CD4-positive, CD25-positive, alpha-beta regulatory T cell (primary cell): ENCODE measurements at regions not wholly inside any gene's neighbourhood (a gene's known extent, or its start where the extent isn't known, plus 50 kb on each side); places are given as distances from the start of the nearest gene placed in this dataset.

Experiments
- ATAC-seq, 2 donors: fragments of 150-1000 bp; cut with Tn5 transposase; one replicate each; pipeline ENCODE4 v1.10.0; 2021; ENCODE audit warnings: low read depth in 2 of 2, moderate number of reproducible peaks in 2 of 2, moderate library complexity in 1 of 2
- DNase-seq, 3 donors: peaks; one replicate each; pipeline versions ENCODE4 v3.0.0 to v3.0.0-alpha.2; 2012 to 2022; ENCODE audit warnings: mixed read lengths in 1 of 3
- H3K27ac ChIP-seq: one replicate; pipeline ENCODE4 v1.7.0; 2013; ENCODE audit warnings: mild to moderate bottlenecking, low read length; ENCODE audit not compliant: insufficient read depth, poor library complexity, severe bottlenecking
- H3K27me3 ChIP-seq: one replicate; pipeline ENCODE4 v1.7.0; 2013; ENCODE audit warnings: low read length; ENCODE audit not compliant: control insufficient read depth, insufficient read depth
- H3K36me3 ChIP-seq: one replicate; pipeline ENCODE4 v1.7.0; 2013; ENCODE audit warnings: mild to moderate bottlenecking, low read length, moderate library complexity; ENCODE audit not compliant: control insufficient read depth, insufficient read depth
- H3K4me1 ChIP-seq: 2 replicates; pipeline ENCODE4 v1.7.0; 2013; ENCODE audit warnings: mild to moderate bottlenecking, low read length; ENCODE audit not compliant: insufficient read depth, control insufficient read depth, poor library complexity, severe bottlenecking
- H3K4me3 ChIP-seq: one replicate; pipeline ENCODE4 v1.7.0; 2013; ENCODE audit warnings: low read depth, mild to moderate bottlenecking, low read length, moderate library complexity
- H3K9me3 ChIP-seq, 2 experiments: 1 replicate in 1 of 2; 2 replicates in 1 of 2; pipeline ENCODE4 v1.7.0; 2013; ENCODE audit warnings: low read length in 2 of 2, mild to moderate bottlenecking in 1 of 2, moderate library complexity in 1 of 2; ENCODE audit not compliant: control insufficient read depth in 2 of 2
- H3K27ac Mint-ChIP-seq, 3 donors: one replicate each; pipeline ENCODE4 v1.8.0; 2020 to 2022; ENCODE audit warnings: mild to moderate bottlenecking in 3 of 3, mixed read lengths in 3 of 3, moderate library complexity in 2 of 3
- H3K27me3 Mint-ChIP-seq: one replicate; pipeline ENCODE4 v1.8.0; 2022; ENCODE audit warnings: mild to moderate bottlenecking, mixed read lengths
- H3K36me3 Mint-ChIP-seq: one replicate; pipeline ENCODE4 v1.8.0; 2020; ENCODE audit warnings: mixed read lengths
- H3K4me1 Mint-ChIP-seq, 4 donors: one replicate each; pipeline ENCODE4 v1.8.0; 2020 to 2022; ENCODE audit warnings: mixed read lengths in 4 of 4, mild to moderate bottlenecking in 1 of 4
- H3K4me3 Mint-ChIP-seq, 4 donors: one replicate each; pipeline ENCODE4 v1.8.0; 2020 to 2022; ENCODE audit warnings: mild to moderate bottlenecking in 4 of 4, mixed read lengths in 4 of 4, moderate library complexity in 3 of 4
- H3K9me3 Mint-ChIP-seq, 7 donors: one replicate each; pipeline ENCODE4 v1.8.0; 2020 to 2022; ENCODE audit warnings: mixed read lengths in 7 of 7, mild to moderate bottlenecking in 3 of 7, moderate library complexity in 2 of 7

GRCh38 chr4:36467670-36468069 lies 186.3 kb downstream of the DTHD1 start:
- no peaks in the 10 kb centered on the region for H3K36me3 Mint-ChIP-seq
- no peak overlapping the region for H3K4me3 Mint-ChIP-seq
- peaks cover 15% of the 10 kb centered on the region for H3K27me3 Mint-ChIP-seq
- H3K27ac ChIP-seq, result no peak overlapping the region
- DNase-seq (no peak), ATAC-seq (no peak)
- H3K4me1 ChIP-seq, result no peaks in the 10 kb centered on the region
- H3K4me3 ChIP-seq, result no peak overlapping the region
- H3K27me3 ChIP-seq, result no peaks in the 10 kb centered on the region
- H3K27ac Mint-ChIP-seq, result no peak overlapping the region
- H3K9me3 ChIP-seq, result no peaks in the 10 kb centered on the region
- no peaks in the 10 kb centered on the region for H3K36me3 ChIP-seq
- no peaks in the 10 kb centered on the region for H3K4me1 Mint-ChIP-seq
- peaks cover 0 to 2% (median 0%) of the 10 kb centered on the region in 7 donors for H3K9me3 Mint-ChIP-seq

- H3K36me3 Mint-ChIP-seq, result no peaks in the 10 kb centered on the region
- no peak for DNase-seq
- no peak overlapping the region for H3K4me3 ChIP-seq
- no peaks in the 10 kb centered on the region for H3K27me3 ChIP-seq
- H3K9me3 ChIP-seq, result no peaks in the 10 kb centered on the region
- no peak for ATAC-seq
- H3K36me3 ChIP-seq, result no peaks in the 10 kb centered on the region
- H3K4me3 Mint-ChIP-seq, result no peak overlapping the region
- H3K4me1 Mint-ChIP-seq, result no peaks in the 10 kb centered on the region
- no peak overlapping the region for H3K27ac Mint-ChIP-seq
- peaks cover 0 to 1% (median 0%) of the 10 kb centered on the region in 7 donors for H3K9me3 Mint-ChIP-seq
- H3K27ac ChIP-seq, result no peak overlapping the region
- H3K27me3 Mint-ChIP-seq, result no peaks in the 10 kb centered on the region
- H3K4me1 ChIP-seq, result no peaks in the 10 kb centered on the region
Measured at GRCh38 chr4:36471903-36472302, 190.5 kb downstream of the DTHD1 start.

GRCh38 chr4:36476135-36476534 lies 194.7 kb downstream of the DTHD1 start:
- no peaks in the 10 kb centered on the region for H3K9me3 ChIP-seq
- no peaks in the 10 kb centered on the region for H3K36me3 Mint-ChIP-seq
- DNase-seq (no peak), ATAC-seq (no peak)
- no peaks in the 10 kb centered on the region for H3K4me1 Mint-ChIP-seq
- H3K27me3 Mint-ChIP-seq, result peaks cover 9% of the 10 kb centered on the region
- no peak overlapping the region for H3K27ac ChIP-seq
- H3K4me3 Mint-ChIP-seq, result no peak overlapping the region
- no peaks in the 10 kb centered on the region for H3K27me3 ChIP-seq
- no peak overlapping the region for H3K4me3 ChIP-seq
- no peaks in the 10 kb centered on the region for H3K4me1 ChIP-seq
- H3K36me3 ChIP-seq, result no peaks in the 10 kb centered on the region
- H3K9me3 Mint-ChIP-seq, result peaks cover 0 to 3% (median 0%) of the 10 kb centered on the region in 7 donors
- H3K27ac Mint-ChIP-seq, result no peak overlapping the region

DNA sequence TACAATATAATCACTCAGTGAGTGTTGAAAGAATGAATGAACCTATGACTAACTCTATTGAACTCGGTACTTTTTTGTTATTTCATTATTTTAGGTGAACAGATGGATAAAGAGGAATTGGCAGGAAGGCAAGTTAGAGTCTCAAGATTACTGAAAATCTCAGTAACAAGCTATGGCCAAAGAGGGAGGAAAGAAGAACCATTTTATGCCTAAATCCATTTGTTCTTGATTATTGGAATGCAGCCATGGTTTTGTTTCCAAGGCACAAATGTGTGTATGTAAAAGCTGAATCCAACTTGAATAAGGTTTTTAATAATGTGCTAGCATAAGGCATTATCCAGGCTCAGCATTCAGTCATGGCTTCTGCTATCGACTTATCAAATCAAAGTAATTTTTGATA lies 196.4 kb downstream of the DTHD1 start:
- ATAC-seq, result no peak
- no peak for DNase-seq
- H3K4me1 ChIP-seq, result no peaks in the 10 kb centered on the region
- Mint-ChIP-seq H3K4me1 (no peaks in the 10 kb centered on the region), H3K9me3 (peaks cover 0 to 3% (median 0%) of the 10 kb centered on the region in 7 donors), H3K27ac (no peak overlapping the region), H3K4me3 (no peak overlapping the region), H3K27me3 (peaks cover 9% of the 10 kb centered on the region), H3K36me3 (no peaks in the 10 kb centered on the region)
- no peaks in the 10 kb centered on the region for H3K36me3 ChIP-seq
- H3K27ac ChIP-seq, result no peak overlapping the region
- no peaks in the 10 kb centered on the region for H3K27me3 ChIP-seq
- H3K4me3 ChIP-seq, result no peak overlapping the region
- H3K9me3 ChIP-seq, result no peaks in the 10 kb centered on the region

GRCh38 chr4:36485885-36486284 lies 204.5 kb downstream of the DTHD1 start:
- H3K36me3 Mint-ChIP-seq, result no peaks in the 10 kb centered on the region
- no peaks in the 10 kb centered on the region for H3K9me3 ChIP-seq
- no peak for ATAC-seq
- no peak overlapping the region for H3K4me3 ChIP-seq
- H3K27me3 Mint-ChIP-seq, result no peaks in the 10 kb centered on the region
- no peak for DNase-seq
- peaks cover 0 to 4% (median 0%) of the 10 kb centered on the region in 4 donors for H3K4me1 Mint-ChIP-seq
- H3K27me3 ChIP-seq, result no peaks in the 10 kb centered on the region
- no peak overlapping the region for H3K27ac Mint-ChIP-seq
- no peak overlapping the region for H3K27ac ChIP-seq
- no peaks in the 10 kb centered on the region for H3K4me1 ChIP-seq
- peaks cover 0 to 2% (median 0%) of the 10 kb centered on the region in 7 donors for H3K9me3 Mint-ChIP-seq
- H3K4me3 Mint-ChIP-seq, result no peak overlapping the region
- H3K36me3 ChIP-seq, result no peaks in the 10 kb centered on the region

DNA sequence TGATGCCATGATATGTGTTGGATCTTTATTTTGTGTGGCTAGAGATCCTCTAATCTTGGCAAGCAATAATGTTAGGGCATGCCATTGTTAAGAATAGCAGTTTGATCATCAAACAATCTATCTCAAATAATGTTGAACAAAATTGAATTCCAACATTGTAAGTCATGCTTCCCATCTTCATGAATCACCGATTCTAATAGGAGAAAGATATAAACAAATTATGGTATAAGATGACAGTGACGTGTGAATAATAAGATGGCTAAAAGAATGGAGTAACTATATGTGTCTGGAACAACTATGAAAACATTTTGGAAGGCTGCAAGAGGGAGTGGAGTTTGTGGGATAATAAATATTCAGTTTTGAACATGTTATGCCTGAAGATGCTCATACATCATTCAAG lies 208.4 kb downstream of the DTHD1 start:
- no peak for DNase-seq
- H3K4me3 Mint-ChIP-seq, result no peak overlapping the region
- no peak overlapping the region for H3K27ac Mint-ChIP-seq
- H3K27me3 Mint-ChIP-seq, result no peaks in the 10 kb centered on the region
- Histone ChIP-seq H3K4me1 (no peaks in the 10 kb centered on the region), H3K9me3 (no peaks in the 10 kb centered on the region), H3K27me3 (no peaks in the 10 kb centered on the region), H3K27ac (no peak overlapping the region), H3K4me3 (no peak overlapping the region), H3K36me3 (no peaks in the 10 kb centered on the region)
- H3K9me3 Mint-ChIP-seq, result peaks cover 0 to 2% (median 0%) of the 10 kb centered on the region in 7 donors
- H3K36me3 Mint-ChIP-seq, result no peaks in the 10 kb centered on the region
- peaks cover 0 to 4% (median 0%) of the 10 kb centered on the region in 4 donors for H3K4me1 Mint-ChIP-seq
- ATAC-seq, result no peak

GRCh38 chr4:36492041-36492440 lies 210.6 kb downstream of the DTHD1 start:
- H3K27me3 ChIP-seq, result no peaks in the 10 kb centered on the region
- no peak overlapping the region for H3K4me3 ChIP-seq
- DNase-seq (no peak), ATAC-seq (no peak)
- H3K9me3 ChIP-seq, result no peaks in the 10 kb centered on the region
- H3K27ac Mint-ChIP-seq, result no peak overlapping the region
- H3K4me1 Mint-ChIP-seq, result peaks cover 0 to 4% (median 0%) of the 10 kb centered on the region in 4 donors
- H3K4me3 Mint-ChIP-seq, result no peak overlapping the region
- H3K27ac ChIP-seq, result no peak overlapping the region
- no peaks in the 10 kb centered on the region for H3K36me3 ChIP-seq
- H3K4me1 ChIP-seq, result no peaks in the 10 kb centered on the region
- no peaks in the 10 kb centered on the region for H3K36me3 Mint-ChIP-seq
- peaks cover 0 to 2% (median 0%) of the 10 kb centered on the region in 7 donors for H3K9me3 Mint-ChIP-seq
- no peaks in the 10 kb centered on the region for H3K27me3 Mint-ChIP-seq

DNA sequence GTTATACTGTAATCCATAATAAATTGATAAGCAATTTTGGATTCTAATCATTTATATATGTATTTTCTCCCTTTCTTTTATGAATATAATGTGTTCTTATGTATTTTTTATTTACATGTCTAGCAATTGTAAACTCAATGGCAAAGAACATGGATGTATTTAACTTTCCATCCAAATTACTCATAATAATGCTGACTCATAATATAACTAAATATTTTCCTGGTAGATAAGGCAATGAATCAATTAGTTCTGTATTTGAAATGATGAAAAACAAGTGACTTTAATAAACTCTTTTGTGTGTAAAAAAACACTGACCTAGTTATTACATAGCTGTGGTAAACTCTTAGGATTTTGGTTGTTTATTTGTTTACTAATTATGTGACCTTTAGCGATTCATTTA lies 211.2 kb downstream of the DTHD1 start:
- Histone ChIP-seq H3K36me3 (no peaks in the 10 kb centered on the region), H3K4me1 (no peaks in the 10 kb centered on the region), H3K9me3 (no peaks in the 10 kb centered on the region), H3K27me3 (no peaks in the 10 kb centered on the region), H3K4me3 (no peak overlapping the region), H3K27ac (no peak overlapping the region)
- no peak overlapping the region for H3K27ac Mint-ChIP-seq
- no peak overlapping the region for H3K4me3 Mint-ChIP-seq
- DNase-seq (no peak), ATAC-seq (no peak)
- H3K4me1 Mint-ChIP-seq, result peaks cover 0 to 4% (median 0%) of the 10 kb centered on the region in 4 donors
- H3K36me3 Mint-ChIP-seq, result no peaks in the 10 kb centered on the region
- H3K27me3 Mint-ChIP-seq, result no peaks in the 10 kb centered on the region
- H3K9me3 Mint-ChIP-seq, result peaks cover 0 to 1% (median 0%) of the 10 kb centered on the region in 7 donors
